ENCODE measurements at regions not wholly inside any gene's neighbourhood (a gene's known extent, or its start where the extent isn't known, plus 50 kb on each side); places are given as distances from the start of the nearest gene placed in this dataset.

DNA sequence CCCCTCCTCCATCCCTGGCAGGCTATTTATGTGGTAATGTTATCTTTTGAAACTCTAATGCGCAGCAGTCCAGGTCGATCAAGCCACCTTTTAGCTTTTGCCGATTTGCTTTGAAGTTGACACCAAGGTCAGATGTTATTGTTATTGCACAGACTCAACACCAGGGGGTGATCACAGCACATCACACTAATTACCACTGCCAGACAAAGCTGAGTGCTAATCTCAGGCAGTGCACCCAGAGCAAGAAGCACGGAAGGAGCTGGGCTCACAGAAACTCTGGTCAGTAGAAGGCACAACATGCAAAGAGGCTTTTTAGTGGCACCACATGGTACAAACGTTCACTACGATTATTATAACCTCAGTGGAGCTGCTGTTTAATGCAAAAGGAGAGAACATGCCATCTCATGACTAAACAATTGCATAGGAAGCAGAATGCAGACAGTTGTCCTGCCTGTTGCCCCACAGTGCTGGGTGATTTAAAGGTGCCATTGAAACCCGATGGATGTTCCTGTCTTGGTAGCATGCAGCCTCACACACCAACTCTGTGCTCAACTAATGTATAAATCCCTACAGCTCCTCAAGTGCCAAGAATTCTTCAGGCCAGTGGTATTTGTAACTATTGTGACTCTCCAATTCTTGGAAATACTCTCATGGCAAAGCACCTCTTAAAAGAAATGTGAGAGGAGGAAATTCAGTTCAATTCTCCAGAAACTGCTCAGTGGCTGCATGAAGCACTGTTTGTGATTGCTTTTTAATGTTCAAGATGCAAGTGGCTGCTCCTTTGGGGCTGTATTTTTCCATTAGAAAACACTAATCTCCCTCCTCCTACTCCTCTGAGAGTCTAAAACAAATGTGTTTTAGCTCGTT is 353.9 kb upstream of the DDI1 start:
- Mint-ChIP-seq H3K4me3 (ENCODE audit: unreplicated experiment) (no peak overlapping the region), H3K9me3 (ENCODE audit: unreplicated experiment) (no peaks in the 10 kb centered on the region), H3K36me3 (ENCODE audit: insufficient read depth, unreplicated experiment) (no peaks in the 10 kb centered on the region), H3K27ac (ENCODE audit: unreplicated experiment) (no peak overlapping the region), H3K27me3 (ENCODE audit: insufficient read depth, unreplicated experiment) (peaks cover 3% of the 10 kb centered on the region), H3K4me1 (ENCODE audit: low read depth, unreplicated experiment) (peaks cover 7% of the 10 kb centered on the region)
- no peaks in the 10 kb centered on the region for H3K4me1 ChIP-seq
- H3K27me3 ChIP-seq (replicated peaks; ENCODE audit: control insufficient read depth, insufficient read depth, low read length), result no peaks in the 10 kb centered on the region
- POLR2A ChIA-PET, result no interaction called here
- TF ChIP-seq CTCF (IDR thresholded peaks at IDR 0.05; ENCODE audit: insufficient read depth in 1 of 2, low read depth in 1 of 2, low read length in 1 of 2, severe bottlenecking in 1 of 2, unreplicated experiment in 1 of 2), result peak; percentile 90 to 96
- DNase-seq, result peak; percentile 80 to 82
- intact Hi-C loops (cut with micrococcal nuclease; ENCODE audit: unreplicated experiment), result loop anchor here (1.0 to 10.0 kb wide), 7 partner anchors 241 to 652 kb away; no protein-coding TSS in a partner anchor
- no TSS peak for BruUV-seq (replicated peaks)
- no peak overlapping the region for H3K4me3 ChIP-seq (ENCODE audit: low read depth, low read length)
- H3K9me3 ChIP-seq, result 0 out of 2 replicates have a peak, but pooled peaks cover 6% of the 10 kb centered on the region
- H3K36me3 ChIP-seq (ENCODE audit: control insufficient read depth, insufficient read depth, low read length), result no peaks in the 10 kb centered on the region
- CTCF ChIA-PET, result interaction anchor here (0.5 to 1.5 kb wide), 21 partner anchors 10 to 1323 kb away, joined by 3 to 11 read pairs (median 3); no protein-coding TSS in a partner anchor

GRCh38 chr11:103683576-103683975 is 352.9 kb upstream of the DDI1 start:
- DNase-seq, result no peak
- 0 out of 2 replicates have a peak, but pooled peaks cover 6% of the 10 kb centered on the region for H3K9me3 ChIP-seq
- BruUV-seq (replicated peaks), result no TSS peak
- H3K36me3 ChIP-seq (ENCODE audit: control insufficient read depth, insufficient read depth, low read length), result no peaks in the 10 kb centered on the region
- Mint-ChIP-seq H3K9me3 (ENCODE audit: unreplicated experiment) (no peaks in the 10 kb centered on the region), H3K27me3 (ENCODE audit: insufficient read depth, unreplicated experiment) (peaks cover 3% of the 10 kb centered on the region), H3K4me1 (ENCODE audit: low read depth, unreplicated experiment) (peaks cover 7% of the 10 kb centered on the region), H3K4me3 (ENCODE audit: unreplicated experiment) (no peak overlapping the region), H3K27ac (ENCODE audit: unreplicated experiment) (no peak overlapping the region), H3K36me3 (ENCODE audit: insufficient read depth, unreplicated experiment) (no peaks in the 10 kb centered on the region)
- TF ChIP-seq CTCF (IDR thresholded peaks at IDR 0.05; ENCODE audit: insufficient read depth in 1 of 2, low read depth in 1 of 2, low read length in 1 of 2, severe bottlenecking in 1 of 2, unreplicated experiment in 1 of 2), result no peak
- CTCF ChIA-PET, result no interaction called here
- no peak overlapping the region for H3K4me3 ChIP-seq (ENCODE audit: low read depth, low read length)
- H3K27me3 ChIP-seq (replicated peaks; ENCODE audit: control insufficient read depth, insufficient read depth, low read length), result no peaks in the 10 kb centered on the region
- POLR2A ChIA-PET, result no interaction called here
- intact Hi-C loops (cut with micrococcal nuclease; ENCODE audit: unreplicated experiment), result loop anchor here (10.0 kb wide), 1 partner anchor 291 kb away; no protein-coding TSS in a partner anchor
- no peaks in the 10 kb centered on the region for H3K4me1 ChIP-seq

- CTCF ChIA-PET, result no interaction called here
- H3K9me3 Mint-ChIP-seq (ENCODE audit: unreplicated experiment), result no peaks in the 10 kb centered on the region
- Histone ChIP-seq H3K4me3 (ENCODE audit: low read depth, low read length) (no peak overlapping the region), H3K4me1 (no peaks in the 10 kb centered on the region), H3K36me3 (ENCODE audit: control insufficient read depth, insufficient read depth, low read length) (no peaks in the 10 kb centered on the region), H3K9me3 (0 out of 2 replicates have a peak, but pooled peaks cover 6% of the 10 kb centered on the region), H3K27me3 (replicated peaks; ENCODE audit: control insufficient read depth, insufficient read depth, low read length) (no peaks in the 10 kb centered on the region)
- intact Hi-C loops (cut with micrococcal nuclease; ENCODE audit: unreplicated experiment), result loop anchor here (10.0 kb wide), 1 partner anchor 286 kb away; no protein-coding TSS in a partner anchor
- peaks cover 3% of the 10 kb centered on the region for H3K27me3 Mint-ChIP-seq (ENCODE audit: insufficient read depth, unreplicated experiment)
- H3K36me3 Mint-ChIP-seq (ENCODE audit: insufficient read depth, unreplicated experiment), result no peaks in the 10 kb centered on the region
- TF ChIP-seq CTCF (IDR thresholded peaks at IDR 0.05; ENCODE audit: insufficient read depth in 1 of 2, low read depth in 1 of 2, low read length in 1 of 2, severe bottlenecking in 1 of 2, unreplicated experiment in 1 of 2), result no peak
- no peak overlapping the region for H3K27ac Mint-ChIP-seq (ENCODE audit: unreplicated experiment)
- H3K4me1 Mint-ChIP-seq (ENCODE audit: low read depth, unreplicated experiment), result no peaks in the 10 kb centered on the region
- DNase-seq, result no peak
- POLR2A ChIA-PET, result no interaction called here
- BruUV-seq (replicated peaks), result no TSS peak
- H3K4me3 Mint-ChIP-seq (ENCODE audit: unreplicated experiment), result no peak overlapping the region
Measured at GRCh38 chr11:103688924-103689323, 347.5 kb upstream of the DDI1 start.
